HEK293 (cell line): ENCODE measurements at regions not wholly inside any gene's neighbourhood (a gene's known extent, or its start where the extent isn't known, plus 50 kb on each side); places are given as distances from the start of the nearest gene placed in this dataset.
A peak's percentile ranks its signal among the peaks of the same experiment; 100 is the strongest.
"Not testable (repeated sequence)": the region's sequence is repeated elsewhere in the genome, so short reads cannot be mapped to it uniquely, and the experiment has no call there.

Experiments
- CTCF ChIA-PET: fragments of 350-600 bp; formaldehyde crosslinking; extraction: SDS; loops from one replicate; lab custom pipeline; 2021; ENCODE audit warnings: antibody characterized with exemption; lab: Yijun Ruan, JAX
- POLR2A ChIA-PET: fragments of 300-600 bp; formaldehyde crosslinking; extraction: SDS; loops from one replicate; lab custom pipeline; 2020; ENCODE audit warnings: antibody characterized with exemption, inconsistent platforms; lab: Yijun Ruan, JAX
- H3K27ac ChIP-seq: fragments of 200-500 bp; sonication (Bioruptor generic); 2 replicates; pipeline ENCODE4 v1.5.1; 2014; ENCODE audit warnings: low read depth, low read length, control low read depth, inconsistent platforms; ENCODE audit errors: extremely low read depth
- H3K36me3 ChIP-seq, 2 experiments: fragments of 200-500 bp in 1 of 2; sonication (Bioruptor generic) in 1 of 2; 1 replicate in 1 of 2; 2 replicates in 1 of 2; pipeline ENCODE4 v1.5.1; 2014 to 2017; ENCODE audit warnings: inconsistent platforms in 2 of 2, low read length in 2 of 2; ENCODE audit not compliant: control insufficient read depth in 2 of 2, insufficient read depth in 1 of 2
- H3K4me1 ChIP-seq: fragments of 200-500 bp; sonication (Bioruptor generic); 2 replicates; pipeline ENCODE4 v1.5.1; 2014; ENCODE audit warnings: mild to moderate bottlenecking, low read length, inconsistent platforms; ENCODE audit not compliant: control insufficient read depth, insufficient read depth
- H3K4me3 ChIP-seq: 2 replicates; pipeline ENCODE4 v1.5.1; 2011; ENCODE audit warnings: low read depth, mild to moderate bottlenecking, control low read depth, low read length, moderate library complexity
- H3K9me3 ChIP-seq: fragments of 200-500 bp; sonication (Bioruptor generic); 2 replicates; pipeline ENCODE4 v1.5.1; 2014; ENCODE audit warnings: low read depth, low read length, inconsistent platforms; ENCODE audit not compliant: control insufficient read depth, insufficient read depth
- GLI2 ChIP-seq: fragments of 450-650 bp; formaldehyde crosslinking; IDR thresholded peaks from 2 replicates; pipeline ENCODE4; 2017; ENCODE audit warnings: missing biosample characterization, missing genetic modification characterization, low read depth, borderline replicate concordance
- GLIS1 ChIP-seq: fragments of 450-650 bp; formaldehyde crosslinking; IDR thresholded peaks from 2 replicates; pipeline ENCODE4 v1.5.1; 2016; ENCODE audit warnings: missing biosample characterization, missing genetic modification characterization
- HOXC10 ChIP-seq: sonication (generic); formaldehyde crosslinking; IDR thresholded peaks from 2 replicates; pipeline ENCODE4 v1.8.1; 2023; ENCODE audit warnings: mild to moderate bottlenecking, missing genetic modification reagents
- KLF17 ChIP-seq: fragments of 450-650 bp; formaldehyde crosslinking; IDR thresholded peaks from 2 replicates; pipeline ENCODE4 v1.5.1; 2016; ENCODE audit warnings: missing biosample characterization, missing genetic modification characterization
- PATZ1 ChIP-seq: fragments of 450-650 bp; formaldehyde crosslinking; IDR thresholded peaks from 2 replicates; pipeline ENCODE4 v1.5.1; 2016; ENCODE audit warnings: missing biosample characterization, missing genetic modification characterization
- PRDM10 ChIP-seq: fragments of 450-650 bp; formaldehyde crosslinking; IDR thresholded peaks from 2 replicates; pipeline ENCODE4 v1.5.1; 2016; ENCODE audit warnings: missing biosample characterization, missing genetic modification characterization
- RBAK ChIP-seq: fragments of 450-650 bp; formaldehyde crosslinking; IDR thresholded peaks from 2 replicates; pipeline ENCODE4 v1.5.1; 2016; ENCODE audit warnings: missing biosample characterization, missing genetic modification characterization
- REST ChIP-seq: fragments of 450-650 bp; formaldehyde crosslinking; IDR thresholded peaks from 2 replicates; pipeline ENCODE4 v1.5.1; 2016; ENCODE audit warnings: missing biosample characterization, missing genetic modification characterization
- SP2 ChIP-seq: fragments of 450-650 bp; formaldehyde crosslinking; IDR thresholded peaks from 2 replicates; pipeline ENCODE4 v1.5.1; 2016; ENCODE audit warnings: missing biosample characterization, missing genetic modification characterization
- ZNF155 ChIP-seq: fragments of 450-650 bp; formaldehyde crosslinking; IDR thresholded peaks from 2 replicates; pipeline ENCODE4 v1.5.1; 2016; ENCODE audit warnings: missing biosample characterization, missing genetic modification characterization
- ZNF169 ChIP-seq: fragments of 450-650 bp; formaldehyde crosslinking; IDR thresholded peaks from 2 replicates; pipeline ENCODE4 v1.5.1; 2016; ENCODE audit warnings: missing biosample characterization, missing genetic modification characterization
- ZNF175 ChIP-seq: fragments of 450-650 bp; formaldehyde crosslinking; IDR thresholded peaks from 2 replicates; pipeline ENCODE4 v1.5.1; 2016; ENCODE audit warnings: missing biosample characterization, missing genetic modification characterization
- ZNF350 ChIP-seq: fragments of 450-650 bp; formaldehyde crosslinking; IDR thresholded peaks from 2 replicates; pipeline ENCODE4 v1.5.0; 2017; ENCODE audit warnings: missing biosample characterization, mild to moderate bottlenecking, missing genetic modification characterization
- ZNF404 ChIP-seq: fragments of 450-650 bp; formaldehyde crosslinking; IDR thresholded peaks from 2 replicates; pipeline ENCODE4 v1.5.1; 2017; ENCODE audit warnings: missing biosample characterization, missing genetic modification characterization
- ZNF560 ChIP-seq: fragments of 450-650 bp; formaldehyde crosslinking; IDR thresholded peaks from 2 replicates; pipeline ENCODE4 v1.5.1; 2017; ENCODE audit warnings: missing biosample characterization, missing genetic modification characterization, borderline replicate concordance
- ZNF585B ChIP-seq: fragments of 450-650 bp; formaldehyde crosslinking; IDR thresholded peaks from 2 replicates; pipeline ENCODE4 v1.5.1; 2016; ENCODE audit warnings: missing biosample characterization, missing genetic modification characterization
- ZNF660 ChIP-seq: fragments of 450-650 bp; IDR thresholded peaks from 2 replicates; pipeline ENCODE4 v1.5.1; 2018; ENCODE audit warnings: missing biosample characterization, mild to moderate bottlenecking, missing genetic modification characterization
- ZSCAN16 ChIP-seq: fragments of 450-650 bp; formaldehyde crosslinking; IDR thresholded peaks from 2 replicates; pipeline ENCODE4 v1.5.1; 2016; ENCODE audit warnings: missing biosample characterization, missing genetic modification characterization

DNA sequence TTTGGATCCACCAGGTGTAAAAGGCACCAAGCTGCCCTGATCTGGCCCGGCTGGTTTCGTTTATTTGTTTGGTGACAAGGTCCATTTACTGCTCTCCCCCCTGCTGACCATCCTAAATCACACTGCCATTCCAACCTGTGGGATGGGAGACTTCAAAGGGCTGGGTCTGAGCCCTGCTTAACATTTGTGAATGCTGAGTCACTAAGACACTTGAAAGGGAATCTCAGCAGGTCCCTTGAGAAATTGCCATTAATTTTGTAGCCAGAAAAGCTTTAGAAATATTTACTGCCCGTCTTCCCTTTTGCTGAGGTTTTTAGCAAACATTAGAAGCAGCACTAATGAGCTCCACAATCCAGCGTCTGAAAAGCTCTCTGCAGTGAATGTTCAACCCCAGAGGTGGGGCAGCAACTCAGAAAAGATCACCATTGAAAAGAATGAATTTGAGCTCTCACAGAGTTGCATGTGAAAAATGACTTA lies 133.8 kb downstream of the ARL4C start (continued):
- no peak for TF ChIP-seq RBAK (tag by site-specific recombination)
- TF ChIP-seq HOXC10, result no peak

DNA sequence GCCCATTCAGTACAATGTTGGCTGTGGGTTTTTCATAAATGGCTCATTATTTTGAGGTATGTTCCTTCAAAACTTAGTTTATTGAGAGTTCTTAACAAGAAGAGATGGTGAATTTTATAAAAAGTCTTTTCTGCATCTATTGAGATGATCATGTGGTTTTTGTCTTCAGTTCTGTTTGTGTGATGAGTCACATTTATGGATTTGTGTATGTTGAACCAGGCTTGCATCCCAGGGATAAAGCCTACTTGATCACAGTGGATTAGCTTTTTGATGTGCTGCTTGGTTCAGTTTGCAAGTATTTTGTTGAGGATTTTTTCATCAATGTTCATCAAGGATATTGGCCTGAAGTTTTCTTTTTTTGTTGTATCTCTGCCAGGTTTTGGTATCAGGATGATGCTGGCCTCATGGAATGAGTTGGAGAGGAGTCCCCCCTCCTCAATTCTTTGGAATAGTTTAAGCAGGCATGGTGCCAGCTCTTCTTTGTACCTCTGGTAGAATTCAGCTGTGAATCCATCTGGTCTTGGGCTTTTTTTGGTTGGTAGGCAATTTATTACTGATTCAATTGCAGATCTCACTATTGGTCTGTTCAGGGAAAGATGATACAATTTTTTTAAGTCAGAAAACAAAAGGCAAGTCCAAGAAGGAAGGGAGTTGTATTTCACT lies 136.4 kb downstream of the ARL4C start:
- H3K4me3 ChIP-seq, CTCF ChIA-PET, POLR2A ChIA-PET, H3K4me1 ChIP-seq, H3K36me3 ChIP-seq, H3K27ac ChIP-seq, H3K9me3 ChIP-seq: not testable (repeated sequence)
- TF ChIP-seq PRDM10 (tag by site-specific recombination), result peak; percentile 59

GRCh38 chr2:234357666-234358065 lies 139.2 kb downstream of the ARL4C start:
- H3K27ac ChIP-seq, result no peak overlapping the region
- no peaks in the 10 kb centered on the region for H3K4me1 ChIP-seq
- H3K36me3 ChIP-seq, result no peaks in the 10 kb centered on the region
- H3K4me3 ChIP-seq, result no peak overlapping the region
- CTCF ChIA-PET, result interaction anchor here (0.6 to 0.8 kb wide), 3 partner anchors 139 to 363 kb away, joined by 3 to 4 read pairs (median 3); no protein-coding TSS in a partner anchor
- no peaks in the 10 kb centered on the region for H3K9me3 ChIP-seq
- POLR2A ChIA-PET, result interaction anchor here (0.8 kb wide), 1 partner anchor 376 kb away, joined by 3 read pairs; no protein-coding TSS in a partner anchor
- TF ChIP-seq ZNF585B (tag by site-specific recombination), result no peak
- no peak for TF ChIP-seq ZNF169 (tag by site-specific recombination)
- TF ChIP-seq ZNF175 (tag by site-specific recombination), result no peak
- TF ChIP-seq SP2 (tag by site-specific recombination), result no peak
- TF ChIP-seq REST (tag by site-specific recombination), result no peak
- TF ChIP-seq PRDM10 (tag by site-specific recombination), result no peak
- no peak for TF ChIP-seq PATZ1
- TF ChIP-seq ZSCAN16 (tag by site-specific recombination), result no peak
- TF ChIP-seq ZNF350 (tag by site-specific recombination), result no peak
- no peak for TF ChIP-seq ZNF155 (tag by site-specific recombination)
- TF ChIP-seq KLF17 (tag by site-specific recombination), result no peak
- TF ChIP-seq ZNF560 (tag by site-specific recombination), result no peak
- no peak for TF ChIP-seq GLI2 (tag by site-specific recombination)
- no peak for TF ChIP-seq ZNF404
- TF ChIP-seq ZNF660 (tag by site-specific recombination), result no peak
- no peak for TF ChIP-seq GLIS1 (tag by site-specific recombination)
